Left kidney (tissue), 1 donor: ENCODE measurements at regions not wholly inside any gene's neighbourhood (a gene's known extent, or its start where the extent isn't known, plus 50 kb on each side); places are given as distances from the start of the nearest gene placed in this dataset.
A peak's percentile ranks its signal among the peaks of the same experiment; 100 is the strongest.
"Not testable (repeated sequence)": the region's sequence is repeated elsewhere in the genome, so short reads cannot be mapped to it uniquely, and the experiment has no call there.

Experiments used
- DNase-seq: peaks from one replicate; pipeline ENCODE4 v3.0.0-alpha.2; 2013

GRCh38 chr2:194927489-194927888 lies 729.5 kb upstream of the SLC39A10 start:
- no peak for DNase-seq

GRCh38 chr2:194926873-194927272 lies 730.2 kb upstream of the SLC39A10 start:
- no peak for DNase-seq

- DNase-seq, result no peak
Measured at GRCh38 chr2:194925742-194926141, 731.3 kb upstream of the SLC39A10 start.

GRCh38 chr2:194917519-194917918 lies 739.5 kb upstream of the SLC39A10 start:
- DNase-seq, result no peak

GRCh38 chr2:194915485-194915884 lies 741.5 kb upstream of the SLC39A10 start:
- no peak for DNase-seq

GRCh38 chr2:194907569-194907968 lies 749.5 kb upstream of the SLC39A10 start:
- DNase-seq, result no peak

- DNase-seq, result no peak
Measured at GRCh38 chr2:194896871-194897270, 760.2 kb upstream of the SLC39A10 start.

- no peak for DNase-seq
Measured at GRCh38 chr2:194883711-194884110, 773.3 kb upstream of the SLC39A10 start.

- no peak for DNase-seq
Measured at GRCh38 chr2:194870974-194871535, 786.0 kb upstream of the SLC39A10 start.

GRCh38 chr2:194867328-194867727 lies 789.7 kb upstream of the SLC39A10 start:
- DNase-seq, result peak; percentile 6

GRCh38 chr2:194854941-194855340 lies 802.1 kb upstream of the SLC39A10 start:
- DNase-seq, result no peak

GRCh38 chr2:194842871-194843270 lies 814.2 kb upstream of the SLC39A10 start:
- DNase-seq, result no peak

- not testable (repeated sequence) for DNase-seq
Measured at GRCh38 chr2:194834371-194834770, 822.7 kb upstream of the SLC39A10 start.

- no peak for DNase-seq
Measured at GRCh38 chr2:194826241-194826640, 830.8 kb upstream of the SLC39A10 start.

GRCh38 chr2:194824450-194824849 lies 832.6 kb upstream of the SLC39A10 start:
- no peak for DNase-seq

- no peak for DNase-seq
Measured at GRCh38 chr2:194822657-194823056, 834.4 kb upstream of the SLC39A10 start.

GRCh38 chr2:194822097-194822496 lies 834.9 kb upstream of the SLC39A10 start:
- no peak for DNase-seq

- DNase-seq, result no peak
Measured at GRCh38 chr2:194819367-194819766, 837.7 kb upstream of the SLC39A10 start.

- no peak for DNase-seq
Measured at GRCh38 chr2:194815475-194815874, 841.6 kb upstream of the SLC39A10 start.

GRCh38 chr2:194802589-194802988 lies 854.4 kb upstream of the SLC39A10 start:
- no peak for DNase-seq

- DNase-seq, result not testable (repeated sequence)
Measured at GRCh38 chr2:194787071-194787470, 870.0 kb upstream of the SLC39A10 start.

GRCh38 chr2:194771394-194771793 lies 885.6 kb upstream of the SLC39A10 start:
- DNase-seq, result not testable (repeated sequence)

- no peak for DNase-seq
Measured at GRCh38 chr2:194769030-194769429, 888.0 kb upstream of the SLC39A10 start.

- no peak for DNase-seq
Measured at GRCh38 chr2:194765723-194766122, 891.3 kb upstream of the SLC39A10 start.

- DNase-seq, result no peak
Measured at GRCh38 chr2:194750926-194751325, 906.1 kb upstream of the SLC39A10 start.
